ENCODE measurements at regions not wholly inside any gene's neighbourhood (a gene's known extent, or its start where the extent isn't known, plus 50 kb on each side); places are given as distances from the start of the nearest gene placed in this dataset.

DNA sequence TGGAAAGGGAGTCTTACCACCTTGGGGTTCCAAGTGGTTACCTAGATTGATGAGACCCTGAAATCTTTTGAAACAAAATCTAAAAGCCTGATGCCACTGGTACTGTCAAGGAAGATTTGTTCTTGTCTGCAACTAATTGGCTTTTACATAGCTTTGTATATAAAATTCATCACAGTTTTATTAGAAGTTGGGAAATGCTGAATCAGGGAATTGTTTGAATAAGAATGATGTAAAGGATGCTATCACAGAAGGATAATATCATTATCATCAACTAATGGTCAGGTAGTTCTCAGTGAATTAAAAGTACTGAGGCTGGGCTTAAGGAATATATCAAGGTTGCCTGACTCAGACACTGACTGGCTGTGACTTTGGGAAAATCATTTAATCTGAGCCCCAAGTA is 248.3 kb upstream of the STXBP6 start:
- TF ChIP-seq DPF2 (IDR thresholded peaks at IDR 0.05), result no peak
- TF ChIP-seq, protein P1, sequence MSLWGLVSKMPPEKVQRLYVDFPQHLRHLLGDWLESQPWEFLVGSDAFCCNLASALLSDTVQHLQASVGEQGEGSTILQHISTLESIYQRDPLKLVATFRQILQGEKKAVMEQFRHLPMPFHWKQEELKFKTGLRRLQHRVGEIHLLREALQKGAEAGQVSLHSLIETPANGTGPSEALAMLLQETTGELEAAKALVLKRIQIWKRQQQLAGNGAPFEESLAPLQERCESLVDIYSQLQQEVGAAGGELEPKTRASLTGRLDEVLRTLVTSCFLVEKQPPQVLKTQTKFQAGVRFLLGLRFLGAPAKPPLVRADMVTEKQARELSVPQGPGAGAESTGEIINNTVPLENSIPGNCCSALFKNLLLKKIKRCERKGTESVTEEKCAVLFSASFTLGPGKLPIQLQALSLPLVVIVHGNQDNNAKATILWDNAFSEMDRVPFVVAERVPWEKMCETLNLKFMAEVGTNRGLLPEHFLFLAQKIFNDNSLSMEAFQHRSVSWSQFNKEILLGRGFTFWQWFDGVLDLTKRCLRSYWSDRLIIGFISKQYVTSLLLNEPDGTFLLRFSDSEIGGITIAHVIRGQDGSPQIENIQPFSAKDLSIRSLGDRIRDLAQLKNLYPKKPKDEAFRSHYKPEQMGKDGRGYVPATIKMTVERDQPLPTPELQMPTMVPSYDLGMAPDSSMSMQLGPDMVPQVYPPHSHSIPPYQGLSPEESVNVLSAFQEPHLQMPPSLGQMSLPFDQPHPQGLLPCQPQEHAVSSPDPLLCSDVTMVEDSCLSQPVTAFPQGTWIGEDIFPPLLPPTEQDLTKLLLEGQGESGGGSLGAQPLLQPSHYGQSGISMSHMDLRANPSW (CRISPR knock-in tag; IDR thresholded peaks at IDR 0.05), result no peak
- TF ChIP-seq EZH2 (IDR thresholded peaks at IDR 0.05; ENCODE audit: borderline replicate concordance, low read depth, low read length), result no peak
- no peak for TF ChIP-seq MXI1 (IDR thresholded peaks at IDR 0.05; ENCODE audit: low read depth, low read length)
- TF ChIP-seq, protein P2, sequence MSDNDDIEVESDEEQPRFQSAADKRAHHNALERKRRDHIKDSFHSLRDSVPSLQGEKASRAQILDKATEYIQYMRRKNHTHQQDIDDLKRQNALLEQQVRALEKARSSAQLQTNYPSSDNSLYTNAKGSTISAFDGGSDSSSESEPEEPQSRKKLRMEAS (CRISPR knock-in tag; IDR thresholded peaks at IDR 0.05), result no peak
- TF ChIP-seq L3MBTL2 (IDR thresholded peaks at IDR 0.05), result no peak
- no peak for TF ChIP-seq POLR2H (tag; IDR thresholded peaks at IDR 0.05; ENCODE audit: low read depth)
- no peak for TF ChIP-seq POLR3G (IDR thresholded peaks at IDR 0.05; ENCODE audit: extremely low read depth, insufficient read length, insufficient replicate concordance)
- TF ChIP-seq PCBP1 (IDR thresholded peaks at IDR 0.05; ENCODE audit: low read depth, low read length, poor library complexity, severe bottlenecking), result no peak
- no peak for TF ChIP-seq JUND (IDR thresholded peaks at IDR 0.05; ENCODE audit: borderline replicate concordance, low read depth, low read length)
- TF ChIP-seq JUND (tag; IDR thresholded peaks at IDR 0.05; ENCODE audit: borderline replicate concordance, low read depth, low read length), result no peak

Data from K562 (cell line).